Spleen (tissue), 11 donors: ENCODE measurements at regions not wholly inside any gene's neighbourhood (a gene's known extent, or its start where the extent isn't known, plus 50 kb on each side); places are given as distances from the start of the nearest gene placed in this dataset.

ENCODE experiments used
- DNase-seq: peaks from one replicate; pipeline ENCODE4 v3.0.0-alpha.2; 2020
- H3K27ac ChIP-seq, 8 donors: fragments of 200-600 bp; sonication (generic) in 7 of 8; 1 replicate in 4 of 8; 2 replicates in 4 of 8; pipeline versions ENCODE4 v1.5.0 to v1.8.0; 2016 to 2021; ENCODE audit warnings: inconsistent platforms in 4 of 8, mild to moderate bottlenecking in 4 of 8, moderate library complexity in 1 of 8
- H3K27me3 ChIP-seq, 7 donors: fragments of 200-600 bp; sonication (generic) in 6 of 7; replicated peaks in 1 of 7; 1 replicate in 4 of 7; 2 replicates in 3 of 7; pipeline versions ENCODE4 v1.5.0 to v1.8.0; 2016 to 2021; ENCODE audit warnings: inconsistent platforms in 3 of 7, mild to moderate bottlenecking in 1 of 7
- H3K36me3 ChIP-seq, 6 donors: fragments of 200-600 bp; sonication (generic) in 5 of 6; 1 replicate in 4 of 6; 2 replicates in 2 of 6; pipeline versions ENCODE4 v1.5.0 to v1.8.0; 2016 to 2021; ENCODE audit warnings: inconsistent platforms in 2 of 6
- H3K4me1 ChIP-seq, 6 donors: fragments of 200-600 bp; sonication (generic) in 5 of 6; 1 replicate in 3 of 6; 2 replicates in 3 of 6; pipeline versions ENCODE4 v1.5.0 to v1.8.0; 2016 to 2021; ENCODE audit warnings: inconsistent platforms in 3 of 6
- H3K4me3 ChIP-seq, 8 donors: fragments of 200-600 bp; sonication (generic) in 7 of 8; 1 replicate in 4 of 8; 2 replicates in 4 of 8; pipeline versions ENCODE4 v1.5.0 to v1.8.0; 2016 to 2021; ENCODE audit warnings: inconsistent platforms in 4 of 8, mild to moderate bottlenecking in 4 of 8, moderate library complexity in 2 of 8
- H3K9me3 ChIP-seq, 8 donors: fragments of 200-600 bp; sonication (generic) in 7 of 8; 1 replicate in 4 of 8; 2 replicates in 4 of 8; pipeline versions ENCODE4 v1.5.0 to v1.8.0; 2016 to 2021; ENCODE audit warnings: inconsistent platforms in 4 of 8
- CTCF ChIP-seq, 11 experiments: fragments of 200-600 bp in 7 of 11; fragments of 450-650 bp in 4 of 11; sonication (generic) in 4 of 11; IDR thresholded peaks in 8 of 11; conservative IDR thresholded peaks in 3 of 11; 1 replicate in 7 of 11; 2 replicates in 4 of 11; pipeline versions ENCODE4 v1.4.0 to v1.8.0; 2016 to 2021; ENCODE audit warnings: antibody characterized with exemption in 11 of 11, inconsistent platforms in 4 of 11, mild to moderate bottlenecking in 1 of 11
- POLR2A ChIP-seq, 3 donors: fragments of 450-650 bp; IDR thresholded peaks; one replicate each; pipeline ENCODE4 v1.5.1; 2017; ENCODE audit warnings: antibody characterized with exemption in 3 of 3, mild to moderate bottlenecking in 1 of 3
- POLR2AphosphoS5 ChIP-seq, 3 donors: sonication (generic); formaldehyde crosslinking; IDR thresholded peaks; one replicate each; pipeline ENCODE4 v1.5.1; 2017; ENCODE audit warnings: antibody characterized with exemption in 3 of 3
- WGBS, 5 donors: extraction: QIAGEN DNeasy Blood & Tissue Kit in 3 of 5; methylation state at CpG; one replicate each; pipeline versions ENCODE4 v1.1.5 to v1.1.7; 2013 to 2018; 5-methylcytosine and 5-hydroxymethylcytosine counted together
- intact Hi-C: fragments of 100-400 bp; cut with DNase I; formaldehyde crosslinking; loops from one replicate; pipeline ENCODE4 v1.15.0; 2023; ENCODE audit warnings: low total_unique reads
- donor health status: healthy with polysubstance abuse.
- donor health status: DM: no; HTN: no; CAD: no; lungs with moderate emphysema.
- donor health status: DM: no; HTN: no; CAD: no.
- donor health status: Bipolar disorder and iron deficiency.
- donor health status: healthy.
- donor health status: DM: no; HTN: no; CAD: no.
- donor health status: DM: yes; HTN: yes; CAD: no.

GRCh38 chr4:64771149-64771548 lies 361.9 kb upstream of the TECRL start:
- DNase-seq: no peak
- TF ChIP-seq CTCF (IDR thresholded peaks at IDR 0.05 in 8 of 11, conservative IDR thresholded peaks at IDR 0.05 in 3 of 11): no peak
- TF ChIP-seq POLR2AphosphoS5 (IDR thresholded peaks at IDR 0.05): no peak
- TF ChIP-seq POLR2A (IDR thresholded peaks at IDR 0.05): no peak
- H3K9me3 ChIP-seq: peaks cover 0 to 6% (median 0%) of the 10 kb centered on the region in 8 donors
- intact Hi-C loops: no loop called here
- H3K36me3 ChIP-seq: no peaks in the 10 kb centered on the region
- no peaks in the 10 kb centered on the region for H3K4me1 ChIP-seq
- H3K27me3 ChIP-seq: no peaks in the 10 kb centered on the region
- no peak overlapping the region for H3K27ac ChIP-seq
- WGBS, 5 donors: 59 to 81% (median 73%) methylated on average over 2 of the region's 2 CpGs
- H3K4me3 ChIP-seq: no peak overlapping the region

- Histone ChIP-seq H3K4me1 (no peaks in the 10 kb centered on the region), H3K4me3 (no peak overlapping the region), H3K9me3 (peaks cover 0 to 6% (median 0%) of the 10 kb centered on the region in 8 donors), H3K27me3 (no peaks in the 10 kb centered on the region), H3K27ac (no peak overlapping the region), H3K36me3 (no peaks in the 10 kb centered on the region)
- TF ChIP-seq POLR2AphosphoS5 (IDR thresholded peaks at IDR 0.05): no peak
- no peak for TF ChIP-seq POLR2A (IDR thresholded peaks at IDR 0.05)
- no peak for TF ChIP-seq CTCF (IDR thresholded peaks at IDR 0.05 in 8 of 11, conservative IDR thresholded peaks at IDR 0.05 in 3 of 11)
- WGBS, 5 donors: 66 to 81% (median 69%) methylated on average over 2 of the region's 2 CpGs
- intact Hi-C loops: no loop called here
- DNase-seq: no peak
Measured at GRCh38 chr4:64767547-64767946, 358.3 kb upstream of the TECRL start.

DNA sequence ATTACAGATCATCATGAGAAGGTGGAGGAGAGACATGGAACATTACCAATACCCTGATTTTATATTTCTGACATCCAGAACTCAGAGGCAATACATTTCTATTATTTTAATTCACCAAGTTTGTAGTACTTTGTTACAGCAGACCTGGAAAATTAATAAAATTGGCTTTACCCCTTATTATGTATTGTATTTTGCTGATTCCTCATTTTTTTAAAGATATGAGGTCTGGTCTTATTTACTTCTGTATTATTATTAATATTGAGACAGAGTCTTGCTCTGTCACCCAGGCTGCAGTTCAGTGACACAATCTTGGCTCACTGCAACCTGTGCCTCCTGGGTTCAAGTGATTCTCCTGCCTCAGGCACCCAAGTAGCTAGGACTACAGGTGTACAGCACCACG lies 357.3 kb upstream of the TECRL start:
- Histone ChIP-seq H3K4me1 (no peaks in the 10 kb centered on the region), H3K36me3 (no peaks in the 10 kb centered on the region), H3K4me3 (no peak overlapping the region), H3K27me3 (no peaks in the 10 kb centered on the region), H3K27ac (no peak overlapping the region), H3K9me3 (peaks cover 0 to 6% (median 0%) of the 10 kb centered on the region in 8 donors)
- intact Hi-C loops: no loop called here
- no peak for TF ChIP-seq POLR2AphosphoS5 (IDR thresholded peaks at IDR 0.05)
- TF ChIP-seq POLR2A (IDR thresholded peaks at IDR 0.05): no peak
- TF ChIP-seq CTCF (IDR thresholded peaks at IDR 0.05 in 8 of 11, conservative IDR thresholded peaks at IDR 0.05 in 3 of 11): no peak
- 69 to 92% (median 76%) methylated on average over 1 of the region's 1 CpG for WGBS, 5 donors
- DNase-seq: no peak

DNA sequence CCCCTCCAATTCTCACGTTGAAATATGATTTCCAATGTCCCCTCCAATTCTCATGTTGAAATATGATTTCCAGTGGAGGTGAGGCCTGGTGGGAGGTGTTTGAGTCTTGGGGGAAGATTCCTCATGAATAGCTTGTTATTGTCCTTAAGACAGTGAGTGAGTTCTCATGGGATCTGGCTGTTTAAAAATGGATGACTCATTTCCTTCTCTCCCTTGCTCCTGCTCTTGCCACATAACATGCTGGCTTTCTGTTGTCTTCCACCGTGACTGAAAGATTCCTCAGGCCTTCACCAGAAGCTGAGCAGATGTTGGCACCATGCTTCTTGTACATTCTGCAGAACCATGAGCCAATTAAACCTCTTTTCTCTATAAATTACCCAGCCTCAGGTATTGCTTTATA lies 346.8 kb upstream of the TECRL start:
- no peak for DNase-seq
- H3K36me3 ChIP-seq: no peaks in the 10 kb centered on the region
- no peak overlapping the region for H3K27ac ChIP-seq
- 24 to 33% (median 27%) methylated on average over 2 of the region's 2 CpGs for WGBS, 5 donors
- peaks cover 0 to 30% (median 18%) of the 10 kb centered on the region in 8 donors for H3K9me3 ChIP-seq
- intact Hi-C loops: no loop called here
- H3K27me3 ChIP-seq: no peaks in the 10 kb centered on the region
- H3K4me3 ChIP-seq: no peak overlapping the region
- TF ChIP-seq CTCF (IDR thresholded peaks at IDR 0.05 in 8 of 11, conservative IDR thresholded peaks at IDR 0.05 in 3 of 11) (no peak), POLR2A (IDR thresholded peaks at IDR 0.05) (no peak), POLR2AphosphoS5 (IDR thresholded peaks at IDR 0.05) (no peak)
- H3K4me1 ChIP-seq: no peaks in the 10 kb centered on the region
